K562 (cell line): ENCODE measurements at regions not wholly inside any gene's neighbourhood (a gene's known extent, or its start where the extent isn't known, plus 50 kb on each side); places are given as distances from the start of the nearest gene placed in this dataset.

Source experiments
- ATAC-seq: fragments of 200-7000 bp; cut with Tn5 transposase; 3 replicates; pipeline ENCODE4 v1.9.1; 2020; ENCODE audit warnings: moderate library complexity
- BruUV-seq: library from RNA; stranded (reverse); fragments of 400-500 nt; replicated peaks from 2 replicates; lab custom pipeline; 2021; lab: Mats Ljungman, UMichigan
- CTCF ChIA-PET: fragments of 300-600 bp; formaldehyde crosslinking; extraction: SDS; loops from one replicate; lab custom pipeline; 2021; ENCODE audit warnings: low intra/inter-chr PET ratio; lab: Yijun Ruan, JAX
- POLR2A ChIA-PET: fragments of 300-600, 350-650 bp; sonication (Branson Sonifier 250); formaldehyde crosslinking; extraction: SDS; loops from one replicate; lab custom pipeline; 2021; ENCODE audit warnings: antibody characterized with exemption, inconsistent platforms; lab: Yijun Ruan, JAX
- DNase-seq, 4 experiments: peaks; one replicate each; pipeline versions ENCODE4 v3.0.0 to v3.0.0-alpha.2; 2011 to 2018; ENCODE audit warnings: low spot score in 3 of 4, mixed read lengths in 3 of 4; ENCODE audit errors: extremely low read depth in 1 of 4
- FAIRE-seq: peaks from 2 replicates; lab custom pipeline; 2011; peaks lifted over from hg19 to GRCh38; lab: Jason Lieb, UNC
- H2AFZ ChIP-seq: 2 replicates; pipeline ENCODE4 v1.6.0; 2011; ENCODE audit warnings: low read depth, low read length, control low read depth, inconsistent platforms
- H3K27ac ChIP-seq: fragments of 200-600 bp; 3 replicates; pipeline ENCODE4 v1.8.0; 2011; ENCODE audit warnings: low read depth, mild to moderate bottlenecking, control low read depth, inconsistent platforms, low read length, moderate library complexity, mixed read lengths; ENCODE audit errors: extremely low read depth
- H3K27me3 ChIP-seq, 2 experiments: fragments of 300-600 bp in 1 of 2; 2 replicates in 1 of 2; 3 replicates in 1 of 2; pipeline versions ENCODE4 v1.6.0 to v1.8.0; 2011; ENCODE audit warnings: inconsistent platforms in 2 of 2, low read length in 2 of 2, mild to moderate bottlenecking in 1 of 2, mixed read lengths in 1 of 2, moderate library complexity in 1 of 2; ENCODE audit not compliant: control insufficient read depth in 2 of 2, insufficient read depth in 2 of 2
- H3K36me3 ChIP-seq: fragments of 300-600 bp; 3 replicates; pipeline ENCODE4 v1.8.0; 2011; ENCODE audit warnings: mild to moderate bottlenecking, low read length, inconsistent platforms; ENCODE audit not compliant: control insufficient read depth, insufficient read depth
- H3K4me1 ChIP-seq, 2 experiments: fragments of 200-600 bp in 1 of 2; replicated peaks in 1 of 2; 2 replicates in 1 of 2; 3 replicates in 1 of 2; pipeline versions ENCODE4 v1.5.1 to v1.8.0; 2011; ENCODE audit warnings: inconsistent platforms in 2 of 2, low read length in 2 of 2, mild to moderate bottlenecking in 1 of 2, mixed read lengths in 1 of 2, moderate library complexity in 1 of 2; ENCODE audit not compliant: control insufficient read depth in 2 of 2, insufficient read depth in 2 of 2
- H3K4me2 ChIP-seq: 2 replicates; pipeline ENCODE4 v1.6.1; 2011; ENCODE audit warnings: low read length, control low read depth, inconsistent platforms, mixed read lengths; ENCODE audit not compliant: insufficient read depth
- H3K4me3 ChIP-seq: fragments of 200-600 bp; sonication (generic), shearing (Covaris generic); 2 replicates; pipeline ENCODE4 v1.5.1; 2016; ENCODE audit warnings: control low read depth, inconsistent platforms
- H3K79me2 ChIP-seq: fragments of 200-600 bp; 3 replicates; pipeline ENCODE4 v1.8.0; 2011; ENCODE audit warnings: low read length, inconsistent platforms; ENCODE audit not compliant: control insufficient read depth, insufficient read depth
- H3K9ac ChIP-seq, 2 experiments: 2 replicates each; pipeline versions ENCODE4 v1.6.0 to v1.6.1; 2011; ENCODE audit warnings: low read depth in 2 of 2, low read length in 2 of 2, control low read depth in 1 of 2, inconsistent platforms in 1 of 2, mild to moderate bottlenecking in 1 of 2, mixed read lengths in 1 of 2; ENCODE audit not compliant: insufficient read depth in 1 of 2
- H3K9me1 ChIP-seq: one replicate; pipeline ENCODE4 v1.6.0; 2011; ENCODE audit warnings: inconsistent platforms, mild to moderate bottlenecking, low read length, moderate library complexity; ENCODE audit not compliant: control insufficient read depth, insufficient read depth
- H3K9me3 ChIP-seq: replicated peaks from 2 replicates; pipeline ENCODE4 v1.5.1; 2011; ENCODE audit warnings: low read depth, low read length, inconsistent platforms; ENCODE audit not compliant: control insufficient read depth, insufficient read depth
- H4K20me1 ChIP-seq: replicated peaks from 2 replicates; pipeline ENCODE4 v1.6.1; 2011; ENCODE audit warnings: low read length, inconsistent platforms, mixed read lengths; ENCODE audit not compliant: control insufficient read depth, insufficient read depth
- CREB3 ChIP-seq: fragments of 450-650 bp; conservative IDR thresholded peaks from 2 replicates; pipeline ENCODE4 v1.6.1; 2016; ENCODE audit warnings: missing genetic modification characterization, low read depth, mild to moderate bottlenecking, missing compliant biosample characterization, moderate library complexity
- JUNB ChIP-seq: fragments of 450-650 bp; formaldehyde crosslinking; conservative IDR thresholded peaks from 2 replicates; pipeline ENCODE4 v1.4.0; 2020; ENCODE audit warnings: mild to moderate bottlenecking
- KDM2B ChIP-seq: fragments of 250-450 bp; sonication (Bioruptor Pico); IDR thresholded peaks from 2 replicates; pipeline ENCODE4 v1.8.0; 2021; ENCODE audit warnings: mild to moderate bottlenecking, moderate library complexity
- LCOR ChIP-seq: sonication (generic); formaldehyde crosslinking; IDR thresholded peaks from 2 replicates; pipeline ENCODE4 v1.8.0; 2022; ENCODE audit warnings: mild to moderate bottlenecking, missing genetic modification reagents
- MECOM ChIP-seq: fragments of 250-450 bp; sonication (Bioruptor Pico); IDR thresholded peaks from 2 replicates; pipeline ENCODE4 v1.8.0; 2022; ENCODE audit warnings: inconsistent platforms
- MIER1 ChIP-seq: fragments of 450-650 bp; IDR thresholded peaks from 2 replicates; pipeline ENCODE4 v1.6.1; 2016; ENCODE audit warnings: antibody characterized with exemption, mild to moderate bottlenecking, low read depth
- NR1H2 ChIP-seq: sonication (generic); formaldehyde crosslinking; IDR thresholded peaks from 2 replicates; pipeline ENCODE4 v1.4.0; 2020; ENCODE audit warnings: mild to moderate bottlenecking, missing genetic modification reagents
- POLR2A ChIP-seq: fragments of 450-650 bp; conservative IDR thresholded peaks from 2 replicates; pipeline ENCODE4 v1.6.1; 2016
- POLR3G ChIP-seq: IDR thresholded peaks from 2 replicates; pipeline ENCODE4 v1.6.1; 2011; ENCODE audit not compliant: insufficient read length, insufficient replicate concordance; ENCODE audit errors: extremely low read depth
- SFPQ ChIP-seq: fragments of 200-400 bp; formaldehyde crosslinking; IDR thresholded peaks from 2 replicates; pipeline ENCODE4 v1.6.1; 2017; ENCODE audit warnings: mild to moderate bottlenecking, low read depth, low read length, moderate library complexity
- TAF1 ChIP-seq: IDR thresholded peaks from 2 replicates; pipeline ENCODE4 v1.6.1; 2011; ENCODE audit warnings: mild to moderate bottlenecking, low read length, moderate library complexity; ENCODE audit not compliant: insufficient read depth, control insufficient read depth, severe bottlenecking; ENCODE audit errors: extremely low read depth
- ZBTB26 ChIP-seq: fragments of 450-650 bp; formaldehyde crosslinking; IDR thresholded peaks from 2 replicates; pipeline ENCODE4 v1.4.0; 2022; ENCODE audit warnings: missing genetic modification characterization
- ZBTB34 ChIP-seq: fragments of 250-450 bp; sonication (Bioruptor Pico); IDR thresholded peaks from 2 replicates; pipeline ENCODE4 v1.8.0; 2021; ENCODE audit warnings: mild to moderate bottlenecking, moderate library complexity
- ZEB2 ChIP-seq: fragments of 450-650 bp; IDR thresholded peaks from 2 replicates; pipeline ENCODE4 v1.6.1; 2016
- ZFP36 ChIP-seq: fragments of 150-350 bp; IDR thresholded peaks from 2 replicates; pipeline ENCODE4 v1.6.1; 2018; ENCODE audit warnings: low read length, low read depth; ENCODE audit not compliant: partially characterized antibody
- ZNF124 ChIP-seq: sonication (generic); formaldehyde crosslinking; IDR thresholded peaks from 2 replicates; pipeline ENCODE4 v1.8.1; 2022; ENCODE audit warnings: missing genetic modification reagents
- ZNF280A ChIP-seq: fragments of 450-650 bp; IDR thresholded peaks from 2 replicates; pipeline ENCODE4 v1.6.1; 2018; ENCODE audit warnings: mild to moderate bottlenecking, low read depth; ENCODE audit not compliant: partially characterized antibody
- ZNF77 ChIP-seq: fragments of 250-450 bp; sonication (Bioruptor Pico); IDR thresholded peaks from 2 replicates; pipeline ENCODE4 v1.5.0; 2020
- WGBS: fragments of 100-300 bp; shearing (Covaris generic); methylation state at CpG from one replicate; pipeline ENCODE4 v1.1.6; 2016; ENCODE audit warnings: low coverage, mixed read lengths; ENCODE audit not compliant: insufficient coverage; ENCODE audit errors: missing lambda C conversion rate; 5-methylcytosine and 5-hydroxymethylcytosine counted together
- in situ Hi-C: fragments of 300-500 bp; cut with MboI; formaldehyde crosslinking; loops from 4 replicates; pipeline ENCODE4 v1.15.0; 2018; ENCODE audit warnings: inconsistent platforms, mixed read lengths
- intact Hi-C: fragments of 100-400 bp; cut with micrococcal nuclease; formaldehyde crosslinking; loops from 2 replicates; pipeline ENCODE4 v1.14.2; 2022

- Histone ChIP-seq H3K4me1 (no peaks in the 10 kb centered on the region), H3K9me3 (no peaks in the 10 kb centered on the region; the same call in 1 of the 2 replicates), H3K79me2 (no peaks in the 10 kb centered on the region), H3K27ac (no peak overlapping the region), H4K20me1 (no peaks in the 10 kb centered on the region), H3K9ac (no peak overlapping the region), H3K36me3 (no peaks in the 10 kb centered on the region), H2AFZ (no peak overlapping the region), H3K4me2 (no peak overlapping the region), H3K9me1 (no peaks in the 10 kb centered on the region), H3K4me3 (no peak overlapping the region), H3K27me3 (no peaks in the 10 kb centered on the region)
- BruUV-seq: no TSS peak
- ChIA-PET POLR2A (no interaction called here), CTCF (no interaction called here)
- ATAC-seq (no peak), FAIRE-seq (no peak), DNase-seq (no peak)
- intact Hi-C loops (no loop called here), in situ Hi-C loops (no loop called here)
- 3% methylated on average over 5 of the region's 5 CpGs for WGBS
- TF ChIP-seq CREB3 (tag) (no peak), TAF1 (no peak), POLR3G (no peak), ZBTB34 (no peak), ZNF77 (no peak), ZNF124 (CRISPR knock-in tag) (no peak), ZEB2 (no peak), POLR2A (no peak), MECOM (CRISPR knock-in tag) (no peak), NR1H2 (CRISPR knock-in tag) (no peak), KDM2B (CRISPR knock-in tag) (no peak), SFPQ (no peak), ZBTB26 (CRISPR knock-in tag) (no peak), MIER1 (no peak), LCOR (CRISPR knock-in tag) (no peak), JUNB (CRISPR knock-in tag) (no peak), ZNF280A (no peak), ZFP36 (no peak)
These were observed 1778.9 kb upstream of the CELF4 start for GRCh38 chr18:39344487-39344886.
